ENCODE measurements at regions not wholly inside any gene's neighbourhood (a gene's known extent, or its start where the extent isn't known, plus 50 kb on each side); places are given as distances from the start of the nearest gene placed in this dataset.

DNA sequence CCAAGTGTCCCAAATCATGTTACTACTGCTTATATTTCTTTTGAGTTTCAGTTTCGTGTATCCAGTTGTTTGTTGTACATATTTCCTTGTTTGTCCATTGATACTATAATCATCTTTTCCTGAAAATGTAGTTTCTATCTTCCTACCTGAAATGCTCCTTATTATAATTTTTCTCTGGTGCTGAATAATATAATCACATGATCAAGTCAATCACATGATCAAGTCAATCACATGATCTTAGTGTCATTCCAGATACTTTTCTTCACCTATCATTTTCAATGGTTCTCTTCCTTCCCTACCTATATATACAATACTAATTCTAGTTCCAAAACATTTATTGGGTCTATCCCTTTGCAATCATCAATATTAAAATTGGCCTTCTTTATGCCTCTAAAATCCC is 2058.8 kb downstream of the PCDH7 start:
- TF ChIP-seq POLR2A (IDR thresholded peaks at IDR 0.05) = no peak
- TF ChIP-seq CTCF (IDR thresholded peaks at IDR 0.05) = no peak

All from right lobe of liver (tissue), 4 donors.